ENCODE measurements at regions not wholly inside any gene's neighbourhood (a gene's known extent, or its start where the extent isn't known, plus 50 kb on each side); places are given as distances from the start of the nearest gene placed in this dataset.
"Not testable (repeated sequence)": the region's sequence is repeated elsewhere in the genome, so short reads cannot be mapped to it uniquely, and the experiment has no call there.

DNA sequence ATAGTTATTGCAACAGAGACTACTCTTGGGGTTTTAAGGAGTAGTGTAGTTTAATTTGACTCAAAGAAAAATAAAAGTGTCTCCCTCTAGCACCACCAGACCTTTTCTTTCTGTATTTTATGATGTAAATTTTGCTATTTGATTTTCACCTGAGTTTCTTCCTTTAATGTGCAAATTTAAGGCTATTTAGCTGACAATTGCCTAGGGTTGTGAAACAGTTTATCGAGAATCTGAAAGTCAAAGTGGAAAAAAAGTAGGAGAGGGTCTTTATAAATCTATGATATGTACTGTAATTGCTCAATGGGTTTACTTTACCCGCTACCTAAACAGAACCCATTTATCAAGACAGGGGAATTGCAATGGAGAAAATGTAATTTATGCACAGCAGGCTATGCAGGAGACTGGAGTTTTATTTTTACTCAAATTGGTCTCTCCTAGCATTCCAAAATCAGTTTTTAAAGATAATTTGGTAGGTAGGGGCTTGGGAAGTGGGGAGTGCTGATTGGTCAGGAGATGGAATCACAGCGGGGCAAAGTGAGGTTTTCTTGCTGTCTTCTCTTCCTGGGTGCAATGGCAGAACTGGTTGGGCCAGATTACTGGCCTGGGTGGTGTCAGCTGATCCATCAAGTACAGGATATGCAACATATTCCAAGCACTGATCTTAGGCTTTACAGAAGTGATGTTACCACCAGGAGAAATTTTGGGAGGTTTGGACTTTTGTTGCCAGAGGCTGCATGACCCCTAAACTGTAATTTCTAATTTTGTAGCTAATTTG, 228.6 kb upstream of the TACR3 start:
- H3K4me3 Mint-ChIP-seq: no peak overlapping the region
- no peaks in the 10 kb centered on the region for H3K36me3 Mint-ChIP-seq
- no peaks in the 10 kb centered on the region for H3K27me3 Mint-ChIP-seq
- DNase-seq (ENCODE audit: low spot score) (no peak), ATAC-seq (no peak)
- H3K4me1 Mint-ChIP-seq (ENCODE audit: low read depth in 2 of 2): no peaks in the 10 kb centered on the region
- peaks cover 2% of the 10 kb centered on the region for H3K9me3 Mint-ChIP-seq
- no peak overlapping the region for H3K27ac Mint-ChIP-seq

DNA sequence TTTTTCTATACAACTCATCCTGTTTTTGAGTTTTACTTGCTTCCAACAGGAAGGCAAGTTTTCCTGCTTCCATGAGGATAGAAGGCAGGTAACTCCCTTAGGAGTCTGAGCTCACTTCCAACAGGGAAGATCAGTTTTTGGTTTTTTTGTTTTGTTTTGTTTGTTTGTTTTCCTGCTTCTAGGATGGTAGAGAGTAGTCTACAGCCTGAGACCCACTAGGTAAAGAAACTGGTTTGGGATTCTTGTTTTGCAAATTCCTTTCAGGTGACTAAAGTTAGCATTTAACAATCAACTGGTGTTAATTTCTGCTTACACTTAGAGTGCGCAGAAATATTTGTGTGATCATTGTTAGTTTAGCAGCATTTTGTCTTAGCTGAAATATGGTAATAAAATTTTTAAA, 227.8 kb upstream of the TACR3 start:
- no peak for ATAC-seq

DNA sequence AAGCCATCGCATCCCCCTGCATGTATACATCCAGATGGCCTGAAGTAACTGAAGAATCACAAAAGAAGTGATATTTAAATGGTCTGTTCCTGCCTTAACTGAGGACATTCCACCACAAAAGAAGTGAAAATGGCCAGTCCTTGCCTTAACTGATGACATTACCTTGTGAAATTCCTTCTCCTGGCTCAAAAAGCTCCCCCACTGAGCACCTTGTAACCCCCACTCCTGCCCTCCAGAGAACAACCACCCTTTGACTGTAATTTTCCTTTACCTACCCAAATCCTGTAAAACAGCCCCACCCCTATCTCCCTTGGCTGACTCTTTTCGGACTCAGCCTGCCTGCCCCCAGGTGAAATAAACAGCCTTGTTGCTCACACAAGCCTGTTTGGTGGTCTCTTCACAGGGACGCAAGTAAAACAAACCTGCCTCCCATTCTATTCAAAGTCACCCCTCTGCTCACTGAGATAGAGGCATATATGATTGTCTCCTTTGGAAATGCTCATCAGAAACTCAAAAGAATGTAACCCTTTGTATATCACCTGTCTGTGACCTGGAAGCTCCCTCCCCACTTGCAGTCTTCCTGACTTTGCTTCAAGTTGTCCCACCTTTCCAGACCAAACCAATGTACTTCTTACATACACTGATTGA, 227.0 kb upstream of the TACR3 start:
- not testable (repeated sequence) for DNase-seq (ENCODE audit: low spot score); ATAC-seq; H3K9me3 Mint-ChIP-seq; H3K27ac Mint-ChIP-seq; H3K27me3 Mint-ChIP-seq; H3K4me1 Mint-ChIP-seq (ENCODE audit: low read depth in 2 of 2); H3K4me3 Mint-ChIP-seq; H3K36me3 Mint-ChIP-seq

More for the DNA sequence above, 227.8 kb upstream of the TACR3 start:
- Mint-ChIP-seq H3K36me3 (no peaks in the 10 kb centered on the region), H3K4me1 (ENCODE audit: low read depth in 2 of 2) (no peaks in the 10 kb centered on the region), H3K27ac (no peak overlapping the region), H3K27me3 (no peaks in the 10 kb centered on the region), H3K9me3 (no peaks in the 10 kb centered on the region), H3K4me3 (no peak overlapping the region)
- DNase-seq (ENCODE audit: low spot score): no peak

DNA sequence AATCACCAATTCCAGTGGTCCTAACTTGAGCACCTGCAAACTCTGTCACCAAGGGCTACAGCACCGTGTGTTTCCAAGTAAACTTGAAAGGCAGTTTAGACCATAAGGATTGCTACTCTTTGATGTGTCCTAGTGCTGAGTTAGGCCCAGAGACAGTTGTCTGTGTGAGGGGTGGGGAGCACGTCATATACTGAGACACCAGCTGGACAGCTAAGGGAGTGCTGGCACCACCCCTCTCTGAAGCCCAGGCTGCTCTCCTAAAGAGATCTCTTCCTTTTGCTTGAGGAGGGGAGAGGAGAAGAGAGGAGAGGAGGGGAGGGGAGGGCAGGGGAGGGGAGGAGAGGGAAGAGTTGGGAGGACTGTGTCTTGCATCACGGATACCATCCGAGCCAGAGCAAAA, 218.7 kb upstream of the TACR3 start:
- H3K36me3 Mint-ChIP-seq: no peaks in the 10 kb centered on the region
- DNase-seq (ENCODE audit: low spot score) (no peak), ATAC-seq (no peak)
- no peak overlapping the region for H3K4me3 Mint-ChIP-seq
- no peaks in the 10 kb centered on the region for H3K9me3 Mint-ChIP-seq
- H3K27ac Mint-ChIP-seq: no peak overlapping the region
- H3K27me3 Mint-ChIP-seq: no peaks in the 10 kb centered on the region
- H3K4me1 Mint-ChIP-seq (ENCODE audit: low read depth in 2 of 2): no peaks in the 10 kb centered on the region

DNA sequence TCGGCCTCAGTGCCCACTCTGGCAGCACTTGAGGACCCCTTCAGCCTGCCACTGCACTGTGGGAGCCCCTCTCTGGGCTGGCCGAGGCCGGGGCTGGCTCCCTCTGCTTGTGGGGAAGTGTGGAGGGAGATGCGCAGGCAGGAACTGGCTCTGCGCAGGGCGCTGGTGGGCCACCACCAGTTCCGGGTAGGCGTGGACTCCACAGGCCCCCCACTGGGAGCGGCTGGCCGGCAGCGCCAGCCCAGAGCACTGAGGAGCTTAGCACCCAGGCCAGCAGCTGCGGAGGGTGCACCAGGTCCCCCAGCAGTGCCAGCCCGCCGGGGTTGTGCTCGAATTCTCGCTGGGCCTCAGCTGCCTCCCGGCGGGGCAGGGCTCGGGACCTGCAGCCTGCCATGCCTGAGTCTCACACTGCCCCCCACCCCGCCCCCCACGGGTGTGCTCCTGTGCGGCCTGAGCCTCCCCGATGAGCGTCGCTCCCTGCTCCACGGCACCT, 216.9 kb upstream of the TACR3 start:
- H3K4me3 Mint-ChIP-seq: no peak overlapping the region
- no peaks in the 10 kb centered on the region for H3K9me3 Mint-ChIP-seq
- H3K27me3 Mint-ChIP-seq: no peaks in the 10 kb centered on the region
- ATAC-seq: no peak
- no peak for DNase-seq (ENCODE audit: low spot score)
- H3K27ac Mint-ChIP-seq: no peak overlapping the region
- H3K4me1 Mint-ChIP-seq (ENCODE audit: low read depth in 2 of 2): no peaks in the 10 kb centered on the region
- H3K36me3 Mint-ChIP-seq: no peaks in the 10 kb centered on the region

DNA sequence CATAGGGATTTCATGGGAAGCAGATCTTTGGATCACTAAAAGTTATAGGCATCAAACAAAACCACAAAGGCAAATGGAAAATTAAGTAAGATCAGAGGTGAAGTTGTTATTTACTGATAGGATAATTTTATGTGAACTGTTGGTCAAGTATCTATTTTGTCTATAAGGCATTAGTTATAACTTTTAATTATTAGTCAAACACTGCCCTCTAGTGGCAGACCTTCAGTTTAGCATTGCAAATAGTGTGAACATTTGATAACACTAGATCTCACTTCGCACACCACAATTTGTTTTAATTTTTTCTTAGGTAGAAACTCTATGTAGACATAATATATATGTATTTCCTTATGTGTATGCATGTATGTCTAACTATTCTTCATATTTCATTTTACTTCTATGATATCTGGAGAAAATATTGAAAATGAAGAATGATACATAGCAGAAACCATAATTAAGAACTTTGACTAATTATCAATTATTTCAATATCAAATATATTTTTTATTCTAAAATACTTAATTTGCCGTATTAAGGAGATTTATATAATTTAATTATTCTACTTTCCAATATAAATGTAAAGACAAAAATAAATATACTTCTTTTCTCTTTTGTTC, 214.5 kb upstream of the TACR3 start:
- Mint-ChIP-seq H3K27me3 (no peaks in the 10 kb centered on the region), H3K4me3 (no peak overlapping the region), H3K36me3 (no peaks in the 10 kb centered on the region), H3K4me1 (ENCODE audit: low read depth in 2 of 2) (no peaks in the 10 kb centered on the region), H3K9me3 (no peaks in the 10 kb centered on the region), H3K27ac (no peak overlapping the region)
- no peak for ATAC-seq
- DNase-seq (ENCODE audit: low spot score): no peak

DNA sequence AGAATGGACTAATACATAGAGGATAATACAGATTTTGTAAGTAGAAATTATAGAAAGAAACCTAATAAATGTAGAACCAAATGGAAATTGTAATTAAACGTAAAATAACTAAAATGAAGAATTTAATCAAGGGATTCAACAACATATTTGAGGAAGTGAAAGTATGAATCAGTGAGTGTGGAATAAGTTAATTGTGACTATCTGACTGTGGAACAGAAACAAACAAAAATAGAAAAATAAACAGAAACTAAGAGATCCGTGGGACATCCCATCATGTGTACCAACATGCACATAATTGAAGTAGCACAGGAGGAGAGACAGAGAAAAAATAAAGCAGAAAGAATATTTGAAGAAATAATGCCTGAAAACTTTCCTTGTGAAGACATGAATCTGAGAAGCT, 208.6 kb upstream of the TACR3 start:
- H3K27me3 Mint-ChIP-seq: no peaks in the 10 kb centered on the region
- H3K36me3 Mint-ChIP-seq: no peaks in the 10 kb centered on the region
- peaks cover 3% of the 10 kb centered on the region for H3K9me3 Mint-ChIP-seq
- no peak for ATAC-seq
- no peak for DNase-seq (ENCODE audit: low spot score)
- no peaks in the 10 kb centered on the region for H3K4me1 Mint-ChIP-seq (ENCODE audit: low read depth in 2 of 2)
- H3K4me3 Mint-ChIP-seq: no peak overlapping the region
- no peak overlapping the region for H3K27ac Mint-ChIP-seq

DNA sequence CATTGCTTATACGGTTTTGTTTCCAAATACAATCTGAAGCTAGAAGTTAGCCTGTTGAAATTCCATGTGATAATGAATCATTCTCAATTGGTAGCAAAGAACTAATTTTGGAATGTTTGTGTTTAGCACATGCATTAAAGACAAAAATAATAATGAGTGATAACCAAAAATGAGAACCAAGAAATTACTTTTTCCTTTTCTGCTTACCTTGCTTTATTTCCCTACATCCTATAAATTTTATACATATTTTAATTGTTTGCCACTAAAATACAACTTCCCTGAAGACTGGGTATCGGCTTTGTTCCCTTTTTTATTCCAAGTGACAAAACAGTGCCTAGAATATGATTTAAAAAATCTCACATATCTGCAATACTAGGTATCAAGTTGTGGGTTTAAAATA, 203.8 kb upstream of the TACR3 start:
- Mint-ChIP-seq H3K4me1 (ENCODE audit: low read depth in 2 of 2) (no peaks in the 10 kb centered on the region), H3K36me3 (no peaks in the 10 kb centered on the region), H3K27me3 (no peaks in the 10 kb centered on the region), H3K27ac (no peak overlapping the region), H3K4me3 (no peak overlapping the region), H3K9me3 (peaks cover 3% of the 10 kb centered on the region)
- ATAC-seq (no peak), DNase-seq (ENCODE audit: low spot score) (no peak)

DNA sequence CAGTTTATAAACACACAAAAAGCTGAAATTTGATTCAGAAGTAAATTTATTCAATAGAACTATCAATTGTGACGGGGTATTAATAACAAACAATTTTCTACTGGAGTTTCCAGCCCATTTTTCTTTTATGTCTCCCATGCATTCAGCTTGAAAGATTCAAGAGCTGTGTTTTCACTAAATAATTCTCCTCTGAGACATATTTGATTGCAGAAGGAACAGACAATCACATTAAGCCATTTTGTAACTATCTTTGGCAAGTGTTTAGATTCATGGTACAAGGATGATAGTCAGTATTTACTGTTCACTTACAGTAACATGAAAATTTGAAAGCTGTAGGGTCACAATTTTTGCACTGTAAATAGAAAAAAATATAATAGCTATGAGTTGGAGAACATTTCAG, 198.4 kb upstream of the TACR3 start:
- ATAC-seq (no peak), DNase-seq (ENCODE audit: low spot score) (no peak)
- no peaks in the 10 kb centered on the region for H3K4me1 Mint-ChIP-seq (ENCODE audit: low read depth in 2 of 2)
- no peaks in the 10 kb centered on the region for H3K36me3 Mint-ChIP-seq
- no peak overlapping the region for H3K27ac Mint-ChIP-seq
- no peak overlapping the region for H3K4me3 Mint-ChIP-seq
- no peaks in the 10 kb centered on the region for H3K27me3 Mint-ChIP-seq
- peaks cover 5% of the 10 kb centered on the region for H3K9me3 Mint-ChIP-seq

DNA sequence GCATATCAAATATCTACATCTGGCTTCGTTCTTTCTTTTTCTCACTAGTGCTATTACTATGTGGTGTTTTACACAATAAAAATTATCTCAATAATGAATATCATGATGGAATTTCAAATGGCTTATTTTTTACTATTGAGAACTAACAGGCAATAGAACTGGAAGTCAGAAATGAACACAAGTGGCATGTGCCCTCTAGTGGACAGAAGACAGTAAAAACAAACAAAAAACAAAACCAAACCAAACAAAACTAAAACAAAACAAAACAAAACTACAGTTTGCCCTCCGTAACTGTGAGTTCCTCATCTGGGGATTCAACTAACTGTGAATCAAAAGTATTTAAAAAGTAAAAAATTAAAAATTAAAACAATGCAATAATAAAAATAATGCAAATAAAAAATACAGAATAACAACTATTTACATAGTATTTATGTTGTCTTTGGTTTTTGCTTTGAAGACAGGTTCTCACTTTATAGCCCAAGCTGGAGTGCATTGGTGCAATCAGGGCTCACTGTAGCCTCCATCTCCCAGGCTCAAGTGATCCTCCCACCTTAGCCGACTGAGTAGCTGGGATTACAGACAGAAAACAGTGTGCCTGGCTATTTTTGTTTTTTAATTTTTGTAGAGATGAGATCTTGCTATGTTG, 195.6 kb upstream of the TACR3 start:
- Mint-ChIP-seq H3K27ac (no peak overlapping the region), H3K4me1 (ENCODE audit: low read depth in 2 of 2) (no peaks in the 10 kb centered on the region), H3K9me3 (peaks cover 5% of the 10 kb centered on the region), H3K36me3 (no peaks in the 10 kb centered on the region), H3K4me3 (no peak overlapping the region), H3K27me3 (no peaks in the 10 kb centered on the region)
- no peak for DNase-seq (ENCODE audit: low spot score)
- ATAC-seq: no peak

DNA sequence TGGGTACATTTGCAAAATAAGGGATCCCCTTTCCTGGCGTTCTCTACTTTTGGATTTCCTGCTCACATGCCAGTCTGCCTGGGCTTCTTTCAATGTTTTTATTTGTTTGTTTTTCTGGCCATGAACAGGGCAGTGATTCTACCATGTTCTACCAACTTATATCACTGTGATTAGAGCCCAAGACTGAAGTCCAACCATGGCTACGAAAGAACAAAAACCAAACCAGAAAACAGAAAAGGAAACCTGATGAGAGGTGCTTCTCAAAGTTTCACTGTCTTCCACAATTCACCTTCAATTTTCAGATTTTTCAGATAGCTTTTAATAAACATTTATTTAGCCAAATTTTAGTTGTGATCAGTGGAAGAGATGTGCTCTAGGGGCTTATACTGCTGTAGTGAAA, 187.6 kb upstream of the TACR3 start:
- Mint-ChIP-seq H3K27me3 (no peaks in the 10 kb centered on the region), H3K36me3 (no peaks in the 10 kb centered on the region), H3K4me3 (no peak overlapping the region), H3K27ac (no peak overlapping the region), H3K4me1 (ENCODE audit: low read depth in 2 of 2) (no peaks in the 10 kb centered on the region), H3K9me3 (no peaks in the 10 kb centered on the region)
- ATAC-seq: no peak
- DNase-seq (ENCODE audit: low spot score): no peak

DNA sequence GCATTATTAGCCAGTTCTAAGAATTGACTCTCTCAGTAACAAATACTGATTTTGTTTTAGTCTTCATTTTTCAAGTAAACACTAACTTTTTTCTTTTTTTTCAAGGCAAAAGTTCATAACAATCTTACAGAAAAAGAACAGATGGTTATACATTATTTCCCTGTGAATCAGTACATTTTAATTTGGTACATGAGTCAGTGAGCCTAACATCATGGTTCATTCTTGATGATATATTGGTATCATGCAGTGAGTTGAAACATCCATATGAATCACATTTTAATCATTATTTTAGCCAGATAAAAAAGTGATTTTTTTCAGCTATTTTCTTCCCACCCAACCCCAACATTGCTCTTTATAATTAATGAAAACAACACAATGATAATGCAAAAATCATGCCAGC, 184.3 kb upstream of the TACR3 start:
- H3K27ac Mint-ChIP-seq: no peak overlapping the region
- peaks cover 3% of the 10 kb centered on the region for H3K9me3 Mint-ChIP-seq
- H3K36me3 Mint-ChIP-seq: no peaks in the 10 kb centered on the region
- ATAC-seq (no peak), DNase-seq (ENCODE audit: low spot score) (no peak)
- H3K27me3 Mint-ChIP-seq: no peaks in the 10 kb centered on the region
- H3K4me1 Mint-ChIP-seq (ENCODE audit: low read depth in 2 of 2): no peaks in the 10 kb centered on the region
- H3K4me3 Mint-ChIP-seq: no peak overlapping the region

DNA sequence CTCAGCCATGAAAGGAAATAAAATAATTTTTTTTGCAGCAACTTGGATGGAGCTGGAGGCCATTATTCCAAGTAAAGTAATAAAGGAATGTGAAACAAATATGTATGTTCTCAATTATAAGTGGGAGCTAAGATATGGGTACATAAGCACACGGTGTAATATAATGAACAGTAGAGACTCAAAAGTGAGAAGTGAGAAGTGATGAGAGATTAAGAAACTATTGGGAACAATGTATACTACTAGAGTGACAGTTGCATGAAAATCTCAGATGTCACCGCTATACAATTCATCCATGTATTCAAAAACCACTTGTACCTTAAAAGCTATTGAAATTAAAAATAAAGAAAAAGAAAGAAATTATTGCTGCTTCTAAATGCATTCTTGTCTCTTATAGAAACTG, 182.9 kb upstream of the TACR3 start:
- no peaks in the 10 kb centered on the region for H3K27me3 Mint-ChIP-seq
- no peaks in the 10 kb centered on the region for H3K4me1 Mint-ChIP-seq (ENCODE audit: low read depth in 2 of 2)
- no peak for DNase-seq (ENCODE audit: low spot score)
- no peak overlapping the region for H3K27ac Mint-ChIP-seq
- ATAC-seq: no peak
- H3K36me3 Mint-ChIP-seq: no peaks in the 10 kb centered on the region
- no peak overlapping the region for H3K4me3 Mint-ChIP-seq
- peaks cover 3% of the 10 kb centered on the region for H3K9me3 Mint-ChIP-seq

DNA sequence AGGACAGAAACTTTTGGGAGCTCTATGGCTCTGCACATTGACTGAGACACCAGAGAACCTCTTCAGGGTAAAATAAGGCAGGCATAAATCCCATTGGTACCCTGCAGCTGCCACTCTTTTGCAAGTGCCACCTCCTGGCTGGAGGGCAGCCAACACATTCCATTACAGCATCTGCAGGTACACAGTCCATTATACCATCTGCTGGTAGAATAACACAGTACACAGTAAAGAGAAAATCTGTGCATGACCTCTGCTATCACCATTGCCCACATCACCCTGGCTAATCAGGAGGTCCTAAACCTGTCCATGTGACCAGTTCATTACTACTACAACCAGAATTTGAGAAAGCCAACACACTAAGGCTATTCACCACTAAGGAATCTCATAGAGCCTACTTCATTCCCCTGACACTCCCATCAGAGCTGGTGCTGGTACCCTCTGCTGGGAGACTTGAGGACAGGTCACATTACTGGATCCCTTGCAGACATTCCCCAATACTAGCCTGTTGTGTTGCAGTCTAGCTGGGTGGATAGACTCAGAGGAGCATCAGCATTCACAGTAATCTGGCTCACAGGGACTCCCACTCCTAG, 176.2 kb upstream of the TACR3 start:
- no peak overlapping the region for H3K27ac Mint-ChIP-seq
- H3K4me3 Mint-ChIP-seq: no peak overlapping the region
- ATAC-seq (no peak), DNase-seq (ENCODE audit: low spot score) (no peak)
- H3K4me1 Mint-ChIP-seq (ENCODE audit: low read depth in 2 of 2): no peaks in the 10 kb centered on the region
- H3K27me3 Mint-ChIP-seq: no peaks in the 10 kb centered on the region
- peaks cover 10% of the 10 kb centered on the region for H3K9me3 Mint-ChIP-seq
- H3K36me3 Mint-ChIP-seq: no peaks in the 10 kb centered on the region
